ENCODE measurements at regions not wholly inside any gene's neighbourhood (a gene's known extent, or its start where the extent isn't known, plus 50 kb on each side); places are given as distances from the start of the nearest gene placed in this dataset.

- TF ChIP-seq, protein P1, sequence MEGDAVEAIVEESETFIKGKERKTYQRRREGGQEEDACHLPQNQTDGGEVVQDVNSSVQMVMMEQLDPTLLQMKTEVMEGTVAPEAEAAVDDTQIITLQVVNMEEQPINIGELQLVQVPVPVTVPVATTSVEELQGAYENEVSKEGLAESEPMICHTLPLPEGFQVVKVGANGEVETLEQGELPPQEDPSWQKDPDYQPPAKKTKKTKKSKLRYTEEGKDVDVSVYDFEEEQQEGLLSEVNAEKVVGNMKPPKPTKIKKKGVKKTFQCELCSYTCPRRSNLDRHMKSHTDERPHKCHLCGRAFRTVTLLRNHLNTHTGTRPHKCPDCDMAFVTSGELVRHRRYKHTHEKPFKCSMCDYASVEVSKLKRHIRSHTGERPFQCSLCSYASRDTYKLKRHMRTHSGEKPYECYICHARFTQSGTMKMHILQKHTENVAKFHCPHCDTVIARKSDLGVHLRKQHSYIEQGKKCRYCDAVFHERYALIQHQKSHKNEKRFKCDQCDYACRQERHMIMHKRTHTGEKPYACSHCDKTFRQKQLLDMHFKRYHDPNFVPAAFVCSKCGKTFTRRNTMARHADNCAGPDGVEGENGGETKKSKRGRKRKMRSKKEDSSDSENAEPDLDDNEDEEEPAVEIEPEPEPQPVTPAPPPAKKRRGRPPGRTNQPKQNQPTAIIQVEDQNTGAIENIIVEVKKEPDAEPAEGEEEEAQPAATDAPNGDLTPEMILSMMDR (IDR thresholded peaks at IDR 0.05), result no peak
- no peak for TF ChIP-seq POLR2A (IDR thresholded peaks at IDR 0.05)
These were observed 604.5 kb downstream of the DOK5 start for GRCh38 chr20:55079917-55080316.
